HG02759 (cell line): ENCODE measurements at regions not wholly inside any gene's neighbourhood (a gene's known extent, or its start where the extent isn't known, plus 50 kb on each side); places are given as distances from the start of the nearest gene placed in this dataset.
"Not testable (repeated sequence)": the region's sequence is repeated elsewhere in the genome, so short reads cannot be mapped to it uniquely, and the experiment has no call there.

Experiments
- ATAC-seq: cut with Tn5 transposase; IDR thresholded peaks from one replicate; pipeline ENCODE4 v1.9.1; 2021; ENCODE audit warnings: mild to moderate bottlenecking, moderate library complexity; ENCODE audit not compliant: unreplicated experiment

- ATAC-seq, result no peak
Observed at GRCh38 chr5:110812639-110813038, 73.8 kb downstream of the SLC25A46 start.

- no peak for ATAC-seq
Observed at GRCh38 chr5:110815916-110816605, 77.3 kb downstream of the SLC25A46 start.

- ATAC-seq, result no peak
Observed at GRCh38 chr5:110817459-110817858, 78.7 kb downstream of the SLC25A46 start.

GRCh38 chr5:110823571-110823970 lies 84.8 kb downstream of the SLC25A46 start:
- ATAC-seq, result no peak

- no peak for ATAC-seq
Observed at GRCh38 chr5:110824936-110825441, 86.2 kb downstream of the SLC25A46 start.

GRCh38 chr5:110832683-110833082 lies 93.9 kb downstream of the SLC25A46 start:
- ATAC-seq, result no peak

GRCh38 chr5:110834933-110835332 lies 96.1 kb downstream of the SLC25A46 start:
- ATAC-seq, result not testable (repeated sequence)

GRCh38 chr5:110836851-110837250 lies 98.0 kb downstream of the SLC25A46 start:
- no peak for ATAC-seq

- not testable (repeated sequence) for ATAC-seq
Observed at GRCh38 chr5:110838357-110838756, 99.5 kb downstream of the SLC25A46 start.

GRCh38 chr5:110838961-110839360 lies 100.2 kb downstream of the SLC25A46 start:
- ATAC-seq, result no peak

GRCh38 chr5:110840347-110840960 lies 101.6 kb downstream of the SLC25A46 start:
- no peak for ATAC-seq

GRCh38 chr5:110841137-110841536 lies 102.3 kb downstream of the SLC25A46 start:
- ATAC-seq, result no peak

- ATAC-seq, result no peak
Observed at GRCh38 chr5:110842948-110843347, 104.1 kb downstream of the SLC25A46 start.

GRCh38 chr5:110844251-110844650 lies 105.4 kb downstream of the SLC25A46 start:
- no peak for ATAC-seq

GRCh38 chr5:110846398-110847001 lies 107.7 kb downstream of the SLC25A46 start:
- ATAC-seq, result no peak

GRCh38 chr5:110851357-110851756 lies 112.5 kb downstream of the SLC25A46 start:
- no peak for ATAC-seq

GRCh38 chr5:110852053-110852452 lies 113.2 kb downstream of the SLC25A46 start:
- ATAC-seq, result peak; percentile 90

- ATAC-seq, result no peak
Observed at GRCh38 chr5:110852541-110852940, 113.7 kb downstream of the SLC25A46 start.

GRCh38 chr5:110853267-110853666 lies 114.5 kb downstream of the SLC25A46 start:
- no peak for ATAC-seq

GRCh38 chr5:110854200-110854599 lies 115.4 kb downstream of the SLC25A46 start:
- no peak for ATAC-seq

- no peak for ATAC-seq
Observed at GRCh38 chr5:110855961-110856360, 117.2 kb downstream of the SLC25A46 start.
